Activated CD8-positive, alpha-beta memory T cell treated with anti-CD3 and anti-CD28 coated beads, Interleukin-2, amount 10 ng/mL, durations not matched to agents 7 days and 5 days (primary cell): ENCODE measurements at regions not wholly inside any gene's neighbourhood (a gene's known extent, or its start where the extent isn't known, plus 50 kb on each side); places are given as distances from the start of the nearest gene placed in this dataset.

Source experiments
- ATAC-seq: fragments of 150-1000 bp; cut with Tn5 transposase; one replicate; pipeline ENCODE4 v1.10.0; 2021; ENCODE audit warnings: moderate library complexity
- CTCF ChIA-PET: fragments of 350-600 bp; sonication (Branson Sonifier 250); formaldehyde crosslinking; loops from one replicate; lab custom pipeline; 2021; ENCODE audit warnings: antibody characterized with exemption; lab: Charles Lee
- DNase-seq: peaks from one replicate; pipeline ENCODE4 v3.0.0-alpha.2; 2020
- H3K27ac Mint-ChIP-seq: one replicate; pipeline ENCODE4 v1.8.0; 2021; ENCODE audit warnings: mild to moderate bottlenecking, mixed read lengths
- H3K27me3 Mint-ChIP-seq: one replicate; pipeline ENCODE4 v1.8.0; 2021; ENCODE audit warnings: mixed read lengths
- H3K36me3 Mint-ChIP-seq: one replicate; pipeline ENCODE4 v1.8.0; 2021; ENCODE audit warnings: mild to moderate bottlenecking, mixed read lengths
- H3K4me1 Mint-ChIP-seq: one replicate; pipeline ENCODE4 v1.8.0; 2021; ENCODE audit warnings: mixed read lengths
- H3K4me3 Mint-ChIP-seq: one replicate; pipeline ENCODE4 v1.8.0; 2021; ENCODE audit warnings: mild to moderate bottlenecking, moderate library complexity, mixed read lengths
- H3K9me3 Mint-ChIP-seq: one replicate; pipeline ENCODE4 v1.8.0; 2022; ENCODE audit warnings: low read depth, mixed read lengths

DNA sequence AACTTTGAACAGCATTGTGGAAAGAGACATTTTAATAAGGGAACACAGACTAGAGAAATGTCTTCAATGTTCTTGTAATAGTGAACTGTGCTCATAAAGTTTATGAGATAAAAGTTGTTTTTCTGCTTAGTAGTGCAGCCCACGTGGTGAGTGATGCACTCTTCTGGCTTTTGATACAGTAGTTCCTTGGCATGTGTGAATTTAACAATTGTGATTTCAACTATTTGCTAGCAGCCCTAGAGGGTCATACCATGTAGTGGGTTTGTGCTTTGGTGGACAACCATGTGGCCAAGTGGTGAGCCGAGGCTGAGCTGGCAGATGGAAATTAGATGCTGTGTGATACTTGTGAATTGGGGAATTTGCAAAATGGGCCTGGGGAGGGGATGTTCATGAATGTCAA lies 116.2 kb upstream of the SLC4A4 start:
- Mint-ChIP-seq H3K27ac (no peak overlapping the region), H3K27me3 (no peaks in the 10 kb centered on the region), H3K4me3 (no peak overlapping the region), H3K36me3 (no peaks in the 10 kb centered on the region), H3K9me3 (peaks cover 3% of the 10 kb centered on the region), H3K4me1 (no peaks in the 10 kb centered on the region)
- ATAC-seq (no peak), DNase-seq (no peak)
- CTCF ChIA-PET = interaction anchor here (1.5 kb wide), 1 partner anchor 28 kb away, joined by 4 read pairs; no protein-coding TSS in a partner anchor

GRCh38 chr4:71229477-71230270 lies 109.1 kb upstream of the SLC4A4 start:
- H3K27ac Mint-ChIP-seq = no peak overlapping the region
- no peaks in the 10 kb centered on the region for H3K36me3 Mint-ChIP-seq
- DNase-seq = no peak
- CTCF ChIA-PET = interaction anchor here (0.6 to 2.5 kb wide), 6 partner anchors 18 to 95 kb away, joined by 3 to 8 read pairs (median 4); no protein-coding TSS in a partner anchor
- ATAC-seq = no peak
- no peaks in the 10 kb centered on the region for H3K9me3 Mint-ChIP-seq
- peaks cover 6% of the 10 kb centered on the region for H3K27me3 Mint-ChIP-seq
- H3K4me1 Mint-ChIP-seq = no peaks in the 10 kb centered on the region
- H3K4me3 Mint-ChIP-seq = no peak overlapping the region

DNA sequence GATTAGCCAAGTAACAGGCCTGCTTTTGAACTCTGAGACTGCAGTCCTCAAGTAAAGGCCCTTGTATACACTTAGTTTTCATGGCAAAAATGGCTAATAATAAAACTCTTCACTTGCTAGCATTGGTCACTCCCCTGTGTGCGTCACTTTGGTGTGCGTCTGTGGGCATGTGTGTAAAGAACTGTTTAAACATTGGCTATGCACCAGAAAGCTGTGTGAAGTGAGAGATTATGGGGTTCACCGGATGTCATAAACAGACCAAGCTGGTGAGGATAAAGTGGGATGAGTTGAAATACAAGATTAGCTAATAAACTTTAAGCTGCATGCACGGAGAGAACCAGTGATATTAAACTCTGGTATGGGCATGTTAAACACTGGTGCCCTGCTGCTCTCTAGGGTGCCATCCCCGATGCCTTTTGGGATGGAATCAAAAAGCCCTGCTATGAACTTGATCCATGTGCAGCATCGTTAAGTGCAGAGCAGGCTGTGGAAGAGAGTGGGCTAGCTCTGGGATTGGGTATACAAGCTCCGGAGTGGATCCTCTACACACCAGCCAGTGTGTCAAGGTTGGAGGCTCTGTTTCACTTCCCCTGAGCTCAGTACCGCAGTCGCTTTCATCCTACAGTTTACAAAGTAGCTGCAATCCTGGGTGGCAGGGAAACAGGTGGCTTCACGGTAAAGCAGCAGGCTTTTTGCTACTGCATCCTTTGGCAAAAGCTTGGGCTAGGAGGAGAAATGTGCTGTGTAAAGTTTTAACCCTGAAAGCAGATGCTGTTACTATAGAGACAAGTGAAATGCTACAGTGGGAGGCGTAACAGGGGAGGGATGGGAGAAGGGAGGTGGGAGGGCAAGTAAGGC lies 108.3 kb upstream of the SLC4A4 start:
- Mint-ChIP-seq H3K4me3 (no peak overlapping the region), H3K36me3 (no peaks in the 10 kb centered on the region), H3K27ac (no peak overlapping the region), H3K27me3 (peaks cover 6% of the 10 kb centered on the region), H3K9me3 (no peaks in the 10 kb centered on the region), H3K4me1 (no peaks in the 10 kb centered on the region)
- DNase-seq (no peak), ATAC-seq (no peak)
- CTCF ChIA-PET = interaction anchor here (0.6 to 2.5 kb wide), 6 partner anchors 17 to 263 kb away, joined by 3 to 8 read pairs (median 4); no protein-coding TSS in a partner anchor

- peaks cover 6% of the 10 kb centered on the region for H3K27me3 Mint-ChIP-seq
- no peaks in the 10 kb centered on the region for H3K4me1 Mint-ChIP-seq
- no peaks in the 10 kb centered on the region for H3K9me3 Mint-ChIP-seq
- ATAC-seq = no peak
- DNase-seq = no peak
- CTCF ChIA-PET = interaction anchor here (0.9 to 1.3 kb wide), 2 partner anchors 38 to 262 kb away, joined by 3 to 4 read pairs; no protein-coding TSS in a partner anchor
- H3K27ac Mint-ChIP-seq = no peak overlapping the region
- no peak overlapping the region for H3K4me3 Mint-ChIP-seq
- H3K36me3 Mint-ChIP-seq = no peaks in the 10 kb centered on the region
Measured at GRCh38 chr4:71231129-71232055, 107.4 kb upstream of the SLC4A4 start.

GRCh38 chr4:71232056-71232430 lies 106.8 kb upstream of the SLC4A4 start:
- ATAC-seq = no peak
- H3K27ac Mint-ChIP-seq = no peak overlapping the region
- H3K4me1 Mint-ChIP-seq = no peaks in the 10 kb centered on the region
- peaks cover 6% of the 10 kb centered on the region for H3K27me3 Mint-ChIP-seq
- H3K4me3 Mint-ChIP-seq = no peak overlapping the region
- H3K36me3 Mint-ChIP-seq = no peaks in the 10 kb centered on the region
- no peaks in the 10 kb centered on the region for H3K9me3 Mint-ChIP-seq
- CTCF ChIA-PET = no interaction called here
- DNase-seq = no peak

GRCh38 chr4:71232846-71233245 lies 106.0 kb upstream of the SLC4A4 start:
- H3K27ac Mint-ChIP-seq = no peak overlapping the region
- peaks cover 6% of the 10 kb centered on the region for H3K27me3 Mint-ChIP-seq
- CTCF ChIA-PET = no interaction called here
- DNase-seq (no peak), ATAC-seq (no peak)
- H3K4me3 Mint-ChIP-seq = no peak overlapping the region
- no peaks in the 10 kb centered on the region for H3K36me3 Mint-ChIP-seq
- H3K9me3 Mint-ChIP-seq = no peaks in the 10 kb centered on the region
- no peaks in the 10 kb centered on the region for H3K4me1 Mint-ChIP-seq

- CTCF ChIA-PET = interaction anchor here (0.7 to 1.3 kb wide), 2 partner anchors 13 to 31 kb away, joined by 3 read pairs; no protein-coding TSS in a partner anchor
- H3K36me3 Mint-ChIP-seq = no peaks in the 10 kb centered on the region
Measured at GRCh38 chr4:71235311-71236201, 103.3 kb upstream of the SLC4A4 start.

GRCh38 chr4:71236226-71236625 lies 102.6 kb upstream of the SLC4A4 start:
- H3K36me3 Mint-ChIP-seq = no peaks in the 10 kb centered on the region
- ATAC-seq (no peak), DNase-seq (no peak)
- peaks cover 1% of the 10 kb centered on the region for H3K4me1 Mint-ChIP-seq
- no peak overlapping the region for H3K4me3 Mint-ChIP-seq
- H3K27ac Mint-ChIP-seq = no peak overlapping the region
- H3K27me3 Mint-ChIP-seq = peaks cover 2% of the 10 kb centered on the region
- CTCF ChIA-PET = interaction anchor here (0.7 to 1.3 kb wide), 3 partner anchors 14 to 31 kb away, joined by 3 read pairs; no protein-coding TSS in a partner anchor
- H3K9me3 Mint-ChIP-seq = no peaks in the 10 kb centered on the region

More at GRCh38 chr4:71235311-71236201, 103.3 kb upstream of the SLC4A4 start:
- peaks cover 1% of the 10 kb centered on the region for H3K4me1 Mint-ChIP-seq
- H3K27me3 Mint-ChIP-seq = peaks cover 2% of the 10 kb centered on the region
- H3K27ac Mint-ChIP-seq = no peak overlapping the region
- ATAC-seq (no peak), DNase-seq (no peak)
- H3K4me3 Mint-ChIP-seq = no peak overlapping the region
- no peaks in the 10 kb centered on the region for H3K9me3 Mint-ChIP-seq

DNA sequence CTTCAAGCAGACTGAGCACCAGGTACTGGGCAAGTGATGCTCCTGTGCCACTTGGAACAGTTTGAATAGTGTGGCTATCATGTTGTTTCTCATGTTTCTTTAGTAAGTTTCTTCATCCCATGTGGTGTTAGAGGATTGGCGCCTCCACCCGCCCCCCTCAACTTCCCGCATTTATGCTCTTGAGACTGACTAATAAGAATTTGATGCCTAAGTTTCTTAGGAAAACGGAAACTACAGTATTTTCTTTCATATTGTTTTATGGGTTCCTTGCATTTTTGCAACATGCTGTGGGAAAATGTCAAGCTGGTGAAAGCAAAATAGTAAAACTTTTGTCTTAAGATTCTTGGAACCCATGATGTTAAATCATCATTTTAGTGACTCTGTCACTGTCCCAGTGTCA lies 101.2 kb upstream of the SLC4A4 start:
- H3K36me3 Mint-ChIP-seq = no peaks in the 10 kb centered on the region
- DNase-seq (no peak), ATAC-seq (no peak)
- CTCF ChIA-PET = no interaction called here
- H3K4me1 Mint-ChIP-seq = peaks cover 1% of the 10 kb centered on the region
- H3K9me3 Mint-ChIP-seq = no peaks in the 10 kb centered on the region
- H3K27me3 Mint-ChIP-seq = peaks cover 2% of the 10 kb centered on the region
- no peak overlapping the region for H3K27ac Mint-ChIP-seq
- no peak overlapping the region for H3K4me3 Mint-ChIP-seq

DNA sequence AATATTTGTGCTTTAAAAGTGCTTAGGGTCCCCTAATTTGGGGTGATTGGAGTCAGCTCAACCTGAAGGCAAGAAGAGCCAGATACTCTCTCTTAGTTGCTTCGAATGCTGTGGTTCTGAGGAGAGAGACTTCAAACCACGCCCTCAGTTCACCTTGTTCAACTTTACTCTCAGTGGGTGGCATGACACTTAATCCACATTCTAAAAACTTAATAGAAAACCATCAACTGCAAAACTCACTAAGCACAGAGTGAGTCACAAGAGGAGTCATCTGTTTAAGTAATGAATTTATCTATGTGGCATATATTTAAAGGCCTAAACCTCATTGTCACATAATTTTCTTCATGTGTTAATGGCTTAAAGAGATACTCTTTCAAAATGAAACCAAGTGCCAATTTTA lies 99.5 kb upstream of the SLC4A4 start:
- H3K4me1 Mint-ChIP-seq = peaks cover 1% of the 10 kb centered on the region
- DNase-seq (no peak), ATAC-seq (no peak)
- CTCF ChIA-PET = no interaction called here
- no peaks in the 10 kb centered on the region for H3K27me3 Mint-ChIP-seq
- no peak overlapping the region for H3K4me3 Mint-ChIP-seq
- H3K36me3 Mint-ChIP-seq = no peaks in the 10 kb centered on the region
- no peaks in the 10 kb centered on the region for H3K9me3 Mint-ChIP-seq
- H3K27ac Mint-ChIP-seq = no peak overlapping the region

DNA sequence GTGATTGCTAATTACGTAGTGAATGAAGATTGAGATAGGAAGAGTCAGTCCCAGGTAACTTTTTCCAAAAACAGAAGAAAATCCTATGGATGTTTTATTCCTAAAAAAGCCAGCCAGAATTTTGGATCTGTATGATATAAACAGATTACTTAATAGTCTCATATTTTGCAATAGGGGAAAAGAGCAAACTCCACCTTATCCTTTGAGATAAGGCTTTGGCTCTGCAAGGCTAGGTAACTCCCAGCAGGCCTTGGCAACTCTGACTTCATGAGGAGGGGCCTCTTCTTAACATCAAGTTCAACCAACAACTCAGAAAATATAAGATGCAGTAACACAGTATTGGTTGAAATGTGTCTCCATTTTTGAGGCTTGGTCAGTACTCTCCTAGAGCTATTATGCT lies 98.7 kb upstream of the SLC4A4 start:
- Mint-ChIP-seq H3K27me3 (no peaks in the 10 kb centered on the region), H3K4me3 (no peak overlapping the region), H3K9me3 (no peaks in the 10 kb centered on the region), H3K4me1 (peaks cover 1% of the 10 kb centered on the region), H3K36me3 (no peaks in the 10 kb centered on the region), H3K27ac (no peak overlapping the region)
- DNase-seq = no peak
- no peak for ATAC-seq
- CTCF ChIA-PET = no interaction called here
